ENCODE measurements at regions not wholly inside any gene's neighbourhood (a gene's known extent, or its start where the extent isn't known, plus 50 kb on each side); places are given as distances from the start of the nearest gene placed in this dataset.

GRCh38 chr3:160126761-160127160, 98.5 kb upstream of the C3orf80 start:
- ATAC-seq, result no peak
- Mint-ChIP-seq H3K27ac (no peak overlapping the region), H3K36me3 (ENCODE audit: low read depth) (no peaks in the 10 kb centered on the region)

GRCh38 chr3:160127308-160127707, 97.9 kb upstream of the C3orf80 start:
- Mint-ChIP-seq H3K36me3 (ENCODE audit: low read depth) (no peaks in the 10 kb centered on the region), H3K4me1 (peaks cover 3% of the 10 kb centered on the region), H3K27me3 (peaks cover 35% of the 10 kb centered on the region), H3K27ac (no peak overlapping the region), H3K4me3 (no peak overlapping the region)
- DNase-seq (no peak), ATAC-seq (no peak)
- no peaks in the 10 kb centered on the region for H3K9me3 ChIP-seq (ENCODE audit: control insufficient read depth, low read length, poor library complexity, severe bottlenecking)

More at GRCh38 chr3:160126761-160127160, 98.5 kb upstream of the C3orf80 start:
- no peak for DNase-seq
- Mint-ChIP-seq H3K4me1 (peaks cover 3% of the 10 kb centered on the region), H3K4me3 (no peak overlapping the region), H3K27me3 (peaks cover 35% of the 10 kb centered on the region)
- H3K9me3 ChIP-seq (ENCODE audit: control insufficient read depth, low read length, poor library complexity, severe bottlenecking), result no peaks in the 10 kb centered on the region

- no peak overlapping the region for H3K27ac Mint-ChIP-seq
- H3K4me1 Mint-ChIP-seq, result peaks cover 3% of the 10 kb centered on the region
- H3K36me3 Mint-ChIP-seq (ENCODE audit: low read depth), result no peaks in the 10 kb centered on the region
- no peak overlapping the region for H3K4me3 Mint-ChIP-seq
- H3K27me3 Mint-ChIP-seq, result peaks cover 35% of the 10 kb centered on the region
- H3K9me3 ChIP-seq (ENCODE audit: control insufficient read depth, low read length, poor library complexity, severe bottlenecking), result no peaks in the 10 kb centered on the region
- no peak for ATAC-seq
- DNase-seq, result no peak
Observed at GRCh38 chr3:160128056-160128455, 97.2 kb upstream of the C3orf80 start.

- no peak for DNase-seq
- Mint-ChIP-seq H3K4me3 (no peak overlapping the region), H3K27me3 (peaks cover 43% of the 10 kb centered on the region), H3K36me3 (ENCODE audit: low read depth) (no peaks in the 10 kb centered on the region), H3K4me1 (peaks cover 3% of the 10 kb centered on the region), H3K27ac (no peak overlapping the region)
- ATAC-seq, result peak; percentile 40
- H3K9me3 ChIP-seq (ENCODE audit: control insufficient read depth, low read length, poor library complexity, severe bottlenecking), result no peaks in the 10 kb centered on the region
Observed at GRCh38 chr3:160129459-160130061, 95.7 kb upstream of the C3orf80 start.

- Mint-ChIP-seq H3K27ac (no peak overlapping the region), H3K27me3 (peaks cover 43% of the 10 kb centered on the region), H3K4me1 (peaks cover 3% of the 10 kb centered on the region), H3K36me3 (ENCODE audit: low read depth) (no peaks in the 10 kb centered on the region), H3K4me3 (no peak overlapping the region)
- no peak for DNase-seq
- ATAC-seq, result no peak
- H3K9me3 ChIP-seq (ENCODE audit: control insufficient read depth, low read length, poor library complexity, severe bottlenecking), result no peaks in the 10 kb centered on the region
Observed at GRCh38 chr3:160130071-160130470, 95.2 kb upstream of the C3orf80 start.

- ATAC-seq (no peak), DNase-seq (no peak)
- Mint-ChIP-seq H3K27ac (no peak overlapping the region), H3K4me3 (no peak overlapping the region), H3K4me1 (peaks cover 3% of the 10 kb centered on the region), H3K36me3 (ENCODE audit: low read depth) (no peaks in the 10 kb centered on the region), H3K27me3 (peaks cover 48% of the 10 kb centered on the region)
- H3K9me3 ChIP-seq (ENCODE audit: control insufficient read depth, low read length, poor library complexity, severe bottlenecking), result no peaks in the 10 kb centered on the region
Observed at GRCh38 chr3:160130950-160131349, 94.3 kb upstream of the C3orf80 start.

- ATAC-seq, result no peak
- Mint-ChIP-seq H3K4me1 (peaks cover 3% of the 10 kb centered on the region), H3K4me3 (no peak overlapping the region), H3K27me3 (peaks cover 43% of the 10 kb centered on the region), H3K27ac (no peak overlapping the region), H3K36me3 (ENCODE audit: low read depth) (no peaks in the 10 kb centered on the region)
- no peaks in the 10 kb centered on the region for H3K9me3 ChIP-seq (ENCODE audit: control insufficient read depth, low read length, poor library complexity, severe bottlenecking)
- DNase-seq, result no peak
Observed at GRCh38 chr3:160132226-160132625, 93.0 kb upstream of the C3orf80 start.

GRCh38 chr3:160133757-160134156, 91.5 kb upstream of the C3orf80 start:
- Mint-ChIP-seq H3K4me1 (peaks cover 3% of the 10 kb centered on the region), H3K4me3 (no peak overlapping the region), H3K36me3 (ENCODE audit: low read depth) (no peaks in the 10 kb centered on the region), H3K27ac (no peak overlapping the region), H3K27me3 (peaks cover 35% of the 10 kb centered on the region)
- no peaks in the 10 kb centered on the region for H3K9me3 ChIP-seq (ENCODE audit: control insufficient read depth, low read length, poor library complexity, severe bottlenecking)
- no peak for DNase-seq
- ATAC-seq, result no peak

- no peak overlapping the region for H3K4me3 Mint-ChIP-seq
- H3K9me3 ChIP-seq (ENCODE audit: control insufficient read depth, low read length, poor library complexity, severe bottlenecking), result no peaks in the 10 kb centered on the region
- no peaks in the 10 kb centered on the region for H3K36me3 Mint-ChIP-seq (ENCODE audit: low read depth)
- DNase-seq (no peak), ATAC-seq (no peak)
- peaks cover 3% of the 10 kb centered on the region for H3K4me1 Mint-ChIP-seq
- no peak overlapping the region for H3K27ac Mint-ChIP-seq
- H3K27me3 Mint-ChIP-seq, result peaks cover 30% of the 10 kb centered on the region
Observed at GRCh38 chr3:160134454-160134853, 90.8 kb upstream of the C3orf80 start.

- DNase-seq (no peak), ATAC-seq (no peak)
- Mint-ChIP-seq H3K27ac (no peak overlapping the region), H3K4me1 (no peaks in the 10 kb centered on the region), H3K27me3 (peaks cover 25% of the 10 kb centered on the region), H3K36me3 (ENCODE audit: low read depth) (no peaks in the 10 kb centered on the region), H3K4me3 (no peak overlapping the region)
- H3K9me3 ChIP-seq (ENCODE audit: control insufficient read depth, low read length, poor library complexity, severe bottlenecking), result no peaks in the 10 kb centered on the region
Observed at GRCh38 chr3:160134964-160135363, 90.3 kb upstream of the C3orf80 start.

GRCh38 chr3:160135851-160136250, 89.4 kb upstream of the C3orf80 start:
- no peaks in the 10 kb centered on the region for H3K9me3 ChIP-seq (ENCODE audit: control insufficient read depth, low read length, poor library complexity, severe bottlenecking)
- Mint-ChIP-seq H3K27ac (no peak overlapping the region), H3K27me3 (peaks cover 17% of the 10 kb centered on the region), H3K36me3 (ENCODE audit: low read depth) (no peaks in the 10 kb centered on the region), H3K4me3 (no peak overlapping the region), H3K4me1 (no peaks in the 10 kb centered on the region)
- no peak for DNase-seq
- ATAC-seq, result no peak

- no peak for DNase-seq
- Mint-ChIP-seq H3K4me1 (no peaks in the 10 kb centered on the region), H3K4me3 (no peak overlapping the region), H3K27ac (no peak overlapping the region), H3K27me3 (peaks cover 14% of the 10 kb centered on the region), H3K36me3 (ENCODE audit: low read depth) (no peaks in the 10 kb centered on the region)
- no peaks in the 10 kb centered on the region for H3K9me3 ChIP-seq (ENCODE audit: control insufficient read depth, low read length, poor library complexity, severe bottlenecking)
- no peak for ATAC-seq
Observed at GRCh38 chr3:160136421-160136820, 88.8 kb upstream of the C3orf80 start.

- no peak for ATAC-seq
- H3K4me3 Mint-ChIP-seq, result no peak overlapping the region
- H3K4me1 Mint-ChIP-seq, result no peaks in the 10 kb centered on the region
- no peaks in the 10 kb centered on the region for H3K36me3 Mint-ChIP-seq (ENCODE audit: low read depth)
- H3K27me3 Mint-ChIP-seq, result peaks cover 9% of the 10 kb centered on the region
- no peak overlapping the region for H3K27ac Mint-ChIP-seq
- H3K9me3 ChIP-seq (ENCODE audit: control insufficient read depth, low read length, poor library complexity, severe bottlenecking), result no peaks in the 10 kb centered on the region
- no peak for DNase-seq
Observed at GRCh38 chr3:160139291-160139690, 85.9 kb upstream of the C3orf80 start.

GRCh38 chr3:160140756-160141155, 84.5 kb upstream of the C3orf80 start:
- no peaks in the 10 kb centered on the region for H3K9me3 ChIP-seq (ENCODE audit: control insufficient read depth, low read length, poor library complexity, severe bottlenecking)
- H3K4me3 Mint-ChIP-seq, result no peak overlapping the region
- DNase-seq (no peak), ATAC-seq (no peak)
- no peaks in the 10 kb centered on the region for H3K4me1 Mint-ChIP-seq
- peaks cover 3% of the 10 kb centered on the region for H3K27me3 Mint-ChIP-seq
- no peaks in the 10 kb centered on the region for H3K36me3 Mint-ChIP-seq (ENCODE audit: low read depth)
- no peak overlapping the region for H3K27ac Mint-ChIP-seq

Measured in T-helper 17 cell (primary cell).